Sigmoid colon (tissue), 6 donors: ENCODE measurements at regions not wholly inside any gene's neighbourhood (a gene's known extent, or its start where the extent isn't known, plus 50 kb on each side); places are given as distances from the start of the nearest gene placed in this dataset.

Experiments used
- DNase-seq: peaks from one replicate; pipeline ENCODE4 v3.0.0-alpha.2; 2019
- H3K27ac ChIP-seq, 4 donors: fragments of 200-600 bp; sonication (generic); one replicate each; pipeline ENCODE4 v1.5.1; 2016 to 2019; ENCODE audit warnings: mild to moderate bottlenecking in 1 of 4
- H3K27me3 ChIP-seq, 3 donors: fragments of 200-600 bp; sonication (generic); one replicate each; pipeline ENCODE4 v1.5.1; 2019; ENCODE audit warnings: mild to moderate bottlenecking in 1 of 3
- H3K36me3 ChIP-seq, 4 donors: fragments of 200-600 bp; sonication (generic); one replicate each; pipeline ENCODE4 v1.5.1; 2016 to 2019
- H3K4me1 ChIP-seq, 4 donors: fragments of 200-600 bp; sonication (generic); one replicate each; pipeline ENCODE4 v1.5.1; 2017 to 2019
- H3K4me3 ChIP-seq, 4 donors: fragments of 200-600 bp; sonication (generic); one replicate each; pipeline ENCODE4 v1.5.1; 2017 to 2019; ENCODE audit warnings: mild to moderate bottlenecking in 2 of 4, moderate library complexity in 1 of 4
- H3K9me3 ChIP-seq, 4 donors: fragments of 200-600 bp in 3 of 4; sonication (generic) in 3 of 4; one replicate each; pipeline versions ENCODE4 v1.5.1 to v1.6.1; 2013 to 2019
- EP300 ChIP-seq, 4 donors: sonication (generic); formaldehyde crosslinking; IDR thresholded peaks; one replicate each; pipeline ENCODE4 v1.6.1; 2017; ENCODE audit warnings: antibody characterized with exemption in 4 of 4
- POLR2A ChIP-seq, 2 donors: fragments of 450-650 bp; IDR thresholded peaks; one replicate each; pipeline ENCODE4 v1.6.1; 2016; ENCODE audit warnings: antibody characterized with exemption in 2 of 2, mild to moderate bottlenecking in 2 of 2, moderate library complexity in 2 of 2
- POLR2AphosphoS5 ChIP-seq, 4 donors: sonication (generic); formaldehyde crosslinking; IDR thresholded peaks; one replicate each; pipeline ENCODE4 v1.6.1; 2017; ENCODE audit warnings: antibody characterized with exemption in 4 of 4
- WGBS, 2 donors: extraction: QIAGEN DNeasy Blood & Tissue Kit; methylation state at CpG; one replicate each; pipeline ENCODE4 v1.1.7; 2013; 5-methylcytosine and 5-hydroxymethylcytosine counted together
- intact Hi-C: fragments of 100-400 bp; cut with DNase I; formaldehyde crosslinking; loops from one replicate; pipeline ENCODE4 v1.15.1; 2023
- TF ChIP-seq, protein P1 (sequence below), 4 experiments: fragments of 450-650 bp in 3 of 4; fragments of 200-600 bp in 1 of 4; IDR thresholded peaks; one replicate each; pipeline ENCODE4 v1.5.1; 2016 to 2019; ENCODE audit warnings: antibody characterized with exemption in 4 of 4, mild to moderate bottlenecking in 3 of 4, moderate library complexity in 2 of 4
- donor health status: healthy with polysubstance abuse.
- donor health status: healthy.

DNA sequence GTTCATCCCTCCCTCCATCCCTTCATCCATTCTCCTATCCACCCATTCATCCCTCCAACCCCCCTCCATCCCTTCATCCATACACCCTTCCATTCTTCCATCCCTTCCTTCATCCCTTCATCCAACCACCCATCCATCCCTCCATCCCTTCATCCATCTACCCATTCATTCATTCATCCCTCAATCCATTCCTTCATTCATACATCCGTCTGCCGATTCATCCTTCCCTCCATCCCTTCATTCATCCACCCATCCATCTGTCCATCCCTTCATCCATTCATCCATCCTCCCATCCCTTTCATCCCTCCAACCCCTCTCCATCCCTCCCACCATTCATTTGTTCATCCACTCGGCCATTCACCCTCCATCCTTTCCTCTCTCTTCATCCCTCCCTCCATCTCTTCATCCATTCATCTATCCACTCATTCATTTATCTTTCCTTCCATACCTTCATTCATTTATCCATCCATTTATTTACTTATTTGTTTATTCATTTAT is 95.7 kb downstream of the FOXL1 start:
- Histone ChIP-seq H3K27me3 (peaks cover 7 to 74% (median 13%) of the 10 kb centered on the region in 3 donors), H3K9me3 (peaks cover 0 to 1% (median 0%) of the 10 kb centered on the region in 4 donors), H3K4me1 (peaks cover 0 to 9% (median 0%) of the 10 kb centered on the region in 4 donors), H3K4me3 (no peak overlapping the region), H3K36me3 (no peaks in the 10 kb centered on the region), H3K27ac (no peak overlapping the region)
- intact Hi-C loops = no loop called here
- WGBS, 2 donors = 91 to 94% methylated on average over 3 of the region's 3 CpGs
- DNase-seq = no peak
- no peak for TF ChIP-seq EP300 (IDR thresholded peaks at IDR 0.05)
- TF ChIP-seq, protein P1, sequence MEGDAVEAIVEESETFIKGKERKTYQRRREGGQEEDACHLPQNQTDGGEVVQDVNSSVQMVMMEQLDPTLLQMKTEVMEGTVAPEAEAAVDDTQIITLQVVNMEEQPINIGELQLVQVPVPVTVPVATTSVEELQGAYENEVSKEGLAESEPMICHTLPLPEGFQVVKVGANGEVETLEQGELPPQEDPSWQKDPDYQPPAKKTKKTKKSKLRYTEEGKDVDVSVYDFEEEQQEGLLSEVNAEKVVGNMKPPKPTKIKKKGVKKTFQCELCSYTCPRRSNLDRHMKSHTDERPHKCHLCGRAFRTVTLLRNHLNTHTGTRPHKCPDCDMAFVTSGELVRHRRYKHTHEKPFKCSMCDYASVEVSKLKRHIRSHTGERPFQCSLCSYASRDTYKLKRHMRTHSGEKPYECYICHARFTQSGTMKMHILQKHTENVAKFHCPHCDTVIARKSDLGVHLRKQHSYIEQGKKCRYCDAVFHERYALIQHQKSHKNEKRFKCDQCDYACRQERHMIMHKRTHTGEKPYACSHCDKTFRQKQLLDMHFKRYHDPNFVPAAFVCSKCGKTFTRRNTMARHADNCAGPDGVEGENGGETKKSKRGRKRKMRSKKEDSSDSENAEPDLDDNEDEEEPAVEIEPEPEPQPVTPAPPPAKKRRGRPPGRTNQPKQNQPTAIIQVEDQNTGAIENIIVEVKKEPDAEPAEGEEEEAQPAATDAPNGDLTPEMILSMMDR (IDR thresholded peaks at IDR 0.05) = no peak
- TF ChIP-seq POLR2A (IDR thresholded peaks at IDR 0.05) = no peak
- TF ChIP-seq POLR2AphosphoS5 (IDR thresholded peaks at IDR 0.05) = no peak

DNA sequence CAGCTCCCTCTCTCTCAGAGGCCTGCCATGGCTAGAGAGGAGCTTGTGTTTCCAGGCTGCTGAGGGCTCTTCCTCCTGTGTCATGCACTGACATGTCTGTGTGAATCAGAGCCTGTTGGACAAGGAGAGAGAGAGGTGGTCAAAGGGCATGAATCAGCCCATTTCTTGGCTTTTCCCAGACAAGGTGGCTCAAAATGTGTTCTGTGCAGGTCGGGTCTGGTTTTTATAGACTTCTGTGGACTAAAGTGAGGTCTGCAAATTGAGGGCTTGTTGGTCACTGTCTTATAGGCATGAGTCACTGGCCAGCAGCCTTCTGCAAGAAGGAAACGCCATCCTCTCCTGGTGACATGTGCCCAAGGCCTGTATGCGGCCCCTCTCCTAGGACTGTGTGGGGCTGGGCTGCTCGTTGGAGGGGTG is 97.9 kb downstream of the FOXL1 start:
- TF ChIP-seq POLR2A (IDR thresholded peaks at IDR 0.05) = no peak
- TF ChIP-seq EP300 (IDR thresholded peaks at IDR 0.05) = no peak
- TF ChIP-seq, protein P1 (IDR thresholded peaks at IDR 0.05) = no peak
- no peak for TF ChIP-seq POLR2AphosphoS5 (IDR thresholded peaks at IDR 0.05)
- WGBS, 2 donors = 60 to 83% methylated on average over 4 of the region's 4 CpGs
- Histone ChIP-seq H3K9me3 (peaks cover 0 to 1% (median 0%) of the 10 kb centered on the region in 4 donors), H3K4me1 (peaks cover 0 to 9% (median 0%) of the 10 kb centered on the region in 4 donors), H3K4me3 (no peak overlapping the region), H3K27me3 (peaks cover 0 to 67% (median 12%) of the 10 kb centered on the region in 3 donors), H3K27ac (no peak overlapping the region), H3K36me3 (no peaks in the 10 kb centered on the region)
- intact Hi-C loops = no loop called here
- DNase-seq = no peak

DNA sequence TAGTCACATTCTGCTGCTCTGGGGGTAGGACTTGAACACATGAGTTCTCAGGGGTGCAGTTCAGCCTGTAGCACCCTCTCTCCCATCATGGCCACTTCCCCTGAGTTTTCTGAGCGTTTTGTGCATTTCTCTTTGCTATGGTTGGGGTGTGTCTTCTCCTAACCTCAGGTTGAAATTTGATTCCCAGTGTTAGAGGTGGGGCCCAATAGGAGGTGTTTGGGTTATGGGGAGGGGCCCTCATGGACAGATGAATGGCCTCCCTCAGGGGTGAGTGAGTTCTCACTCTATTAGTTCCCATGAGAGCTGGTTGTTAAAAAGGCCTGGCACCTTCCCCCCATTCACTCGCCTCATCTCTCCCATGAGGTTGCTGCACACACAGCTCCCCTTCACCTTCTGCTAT is 101.1 kb downstream of the FOXL1 start:
- H3K27ac ChIP-seq = no peak overlapping the region
- no peaks in the 10 kb centered on the region for H3K9me3 ChIP-seq
- 59 to 69% methylated on average over 2 of the region's 2 CpGs for WGBS, 2 donors
- no peaks in the 10 kb centered on the region for H3K4me1 ChIP-seq
- H3K36me3 ChIP-seq = no peaks in the 10 kb centered on the region
- intact Hi-C loops = no loop called here
- peaks cover 5 to 55% (median 5%) of the 10 kb centered on the region in 3 donors for H3K27me3 ChIP-seq
- TF ChIP-seq POLR2AphosphoS5 (IDR thresholded peaks at IDR 0.05) = no peak
- no peak for TF ChIP-seq EP300 (IDR thresholded peaks at IDR 0.05)
- TF ChIP-seq, protein P1 (IDR thresholded peaks at IDR 0.05) = no peak
- TF ChIP-seq POLR2A (IDR thresholded peaks at IDR 0.05) = no peak
- no peak for DNase-seq
- H3K4me3 ChIP-seq = no peak overlapping the region

DNA sequence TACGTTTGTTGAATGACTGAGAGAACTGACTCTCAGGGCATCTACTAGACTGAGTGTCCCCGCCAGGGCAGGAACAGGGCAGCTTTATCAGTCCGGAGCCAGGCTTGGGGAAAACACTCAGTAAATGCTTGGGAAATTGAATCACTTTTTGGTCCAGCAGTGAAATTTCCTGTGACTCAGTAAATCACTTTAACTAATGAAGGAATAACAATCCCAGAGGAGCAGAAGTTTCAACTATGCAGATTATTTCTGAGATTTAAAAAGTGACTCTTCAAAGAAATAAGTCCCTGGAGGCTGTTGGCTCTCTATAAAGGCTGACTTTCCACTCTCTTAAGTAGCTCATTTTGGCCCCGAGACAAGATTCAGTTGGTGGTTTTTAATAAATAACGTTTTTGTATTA is 101.8 kb downstream of the FOXL1 start:
- TF ChIP-seq POLR2A (IDR thresholded peaks at IDR 0.05) (no peak), POLR2AphosphoS5 (IDR thresholded peaks at IDR 0.05) (no peak), EP300 (IDR thresholded peaks at IDR 0.05) (no peak)
- TF ChIP-seq, protein P1 (IDR thresholded peaks at IDR 0.05) = no peak
- Histone ChIP-seq H3K27me3 (peaks cover 5 to 55% (median 5%) of the 10 kb centered on the region in 3 donors), H3K9me3 (no peaks in the 10 kb centered on the region), H3K4me1 (no peaks in the 10 kb centered on the region), H3K4me3 (no peak overlapping the region), H3K27ac (peak overlapping the region in 2 of 4 donors; percentile 41 to 45), H3K36me3 (no peaks in the 10 kb centered on the region)
- intact Hi-C loops = no loop called here
- 53 to 54% methylated on average over 5 of the region's 5 CpGs for WGBS, 2 donors
- peak; percentile 48 for DNase-seq

DNA sequence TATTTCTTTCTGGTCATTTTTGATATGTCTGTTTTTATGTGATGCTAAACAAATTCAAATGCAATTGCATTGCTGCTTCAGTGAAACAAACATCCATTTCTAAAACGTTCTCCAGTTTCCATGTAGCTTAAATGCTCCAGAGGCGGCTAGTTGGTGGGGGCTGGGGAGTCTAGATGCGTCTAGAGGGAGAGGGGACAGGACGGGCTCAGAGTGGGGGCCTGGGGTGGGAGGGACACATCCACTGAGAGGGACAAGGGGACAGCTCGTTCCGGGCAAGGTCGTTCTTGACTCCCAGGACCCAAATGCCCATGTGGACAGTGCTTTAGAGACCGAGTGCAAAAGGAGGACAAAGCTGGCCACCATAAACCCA is 102.3 kb downstream of the FOXL1 start:
- 57 to 63% methylated on average over 8 of the region's 8 CpGs for WGBS, 2 donors
- no peaks in the 10 kb centered on the region for H3K4me1 ChIP-seq
- H3K9me3 ChIP-seq = no peaks in the 10 kb centered on the region
- no peak overlapping the region for H3K4me3 ChIP-seq
- H3K36me3 ChIP-seq = no peaks in the 10 kb centered on the region
- H3K27ac ChIP-seq = peak overlapping the region; percentile 41 to 47 (median 44)
- intact Hi-C loops = no loop called here
- DNase-seq = peak; percentile 47
- peaks cover 5 to 60% (median 5%) of the 10 kb centered on the region in 3 donors for H3K27me3 ChIP-seq
- no peak for TF ChIP-seq EP300 (IDR thresholded peaks at IDR 0.05)
- no peak for TF ChIP-seq POLR2AphosphoS5 (IDR thresholded peaks at IDR 0.05)
